ENCODE measurements at regions not wholly inside any gene's neighbourhood (a gene's known extent, or its start where the extent isn't known, plus 50 kb on each side); places are given as distances from the start of the nearest gene placed in this dataset.

GRCh38 chr17:13704333-13704732 is 102.6 kb upstream of the HS3ST3A1 start:
- Mint-ChIP-seq H3K4me1 (ENCODE audit: insufficient read depth, unreplicated experiment) (peaks cover 11% of the 10 kb centered on the region), H3K9me3 (ENCODE audit: unreplicated experiment) (no peaks in the 10 kb centered on the region), H3K27ac (ENCODE audit: low read depth, unreplicated experiment) (no peak overlapping the region), H3K4me3 (ENCODE audit: unreplicated experiment) (no peak overlapping the region), H3K36me3 (ENCODE audit: insufficient read depth, unreplicated experiment) (no peaks in the 10 kb centered on the region), H3K27me3 (ENCODE audit: insufficient read depth, unreplicated experiment) (no peaks in the 10 kb centered on the region)
- BruUV-seq (replicated peaks) = no TSS peak
- intact Hi-C loops (cut with micrococcal nuclease) = no loop called here
- peak; percentile 35 for DNase-seq (ENCODE audit: unreplicated experiment)
- no peak for TF ChIP-seq CTCF (IDR thresholded peaks at IDR 0.05; ENCODE audit: unreplicated experiment)
- ChIA-PET POLR2A (interaction anchor here (1.0 to 1.2 kb wide), 2 partner anchors 18 to 21 kb away, joined by 3 to 4 read pairs; no protein-coding TSS in a partner anchor), CTCF (interaction anchor here (0.9 kb wide), 1 partner anchor 22 kb away, joined by 3 read pairs; no protein-coding TSS in a partner anchor)

GRCh38 chr17:13705221-13705620 is 103.5 kb upstream of the HS3ST3A1 start:
- BruUV-seq (replicated peaks) = no TSS peak
- H3K27ac Mint-ChIP-seq (ENCODE audit: low read depth, unreplicated experiment) = no peak overlapping the region
- POLR2A ChIA-PET = interaction anchor here (0.5 to 1.0 kb wide), 2 partner anchors 20 to 303 kb away, joined by 3 to 4 read pairs; no protein-coding TSS in a partner anchor
- H3K4me3 Mint-ChIP-seq (ENCODE audit: unreplicated experiment) = no peak overlapping the region
- H3K27me3 Mint-ChIP-seq (ENCODE audit: insufficient read depth, unreplicated experiment) = no peaks in the 10 kb centered on the region
- CTCF ChIA-PET = no interaction called here
- DNase-seq (ENCODE audit: unreplicated experiment) = no peak
- intact Hi-C loops (cut with micrococcal nuclease) = no loop called here
- peaks cover 11% of the 10 kb centered on the region for H3K4me1 Mint-ChIP-seq (ENCODE audit: insufficient read depth, unreplicated experiment)
- no peaks in the 10 kb centered on the region for H3K9me3 Mint-ChIP-seq (ENCODE audit: unreplicated experiment)
- no peaks in the 10 kb centered on the region for H3K36me3 Mint-ChIP-seq (ENCODE audit: insufficient read depth, unreplicated experiment)
- no peak for TF ChIP-seq CTCF (IDR thresholded peaks at IDR 0.05; ENCODE audit: unreplicated experiment)

GRCh38 chr17:13721705-13722104 is 120.0 kb upstream of the HS3ST3A1 start:
- Mint-ChIP-seq H3K4me3 (ENCODE audit: unreplicated experiment) (no peak overlapping the region), H3K36me3 (ENCODE audit: insufficient read depth, unreplicated experiment) (no peaks in the 10 kb centered on the region), H3K27me3 (ENCODE audit: insufficient read depth, unreplicated experiment) (no peaks in the 10 kb centered on the region), H3K27ac (ENCODE audit: low read depth, unreplicated experiment) (no peak overlapping the region), H3K4me1 (ENCODE audit: insufficient read depth, unreplicated experiment) (peaks cover 15% of the 10 kb centered on the region), H3K9me3 (ENCODE audit: unreplicated experiment) (no peaks in the 10 kb centered on the region)
- intact Hi-C loops (cut with micrococcal nuclease) = no loop called here
- no peak for TF ChIP-seq CTCF (IDR thresholded peaks at IDR 0.05; ENCODE audit: unreplicated experiment)
- ChIA-PET CTCF (no interaction called here), POLR2A (interaction anchor here (1.1 kb wide), 1 partner anchor 17 kb away, joined by 3 read pairs; no protein-coding TSS in a partner anchor)
- no peak for DNase-seq (ENCODE audit: unreplicated experiment)
- no TSS peak for BruUV-seq (replicated peaks)

GRCh38 chr17:13725288-13725990 is 123.7 kb upstream of the HS3ST3A1 start:
- no peaks in the 10 kb centered on the region for H3K36me3 Mint-ChIP-seq (ENCODE audit: insufficient read depth, unreplicated experiment)
- intact Hi-C loops (cut with micrococcal nuclease) = loop anchor here (5.0 kb wide), 1 partner anchor 577 kb away; the partner anchor contains the start of gene HS3ST3B1
- no peak for TF ChIP-seq CTCF (IDR thresholded peaks at IDR 0.05; ENCODE audit: unreplicated experiment)
- POLR2A ChIA-PET = interaction anchor here (0.7 to 1.2 kb wide), 5 partner anchors 9 to 208 kb away, joined by 3 to 4 read pairs (median 3); no protein-coding TSS in a partner anchor
- DNase-seq (ENCODE audit: unreplicated experiment) = peak; percentile 49
- H3K4me1 Mint-ChIP-seq (ENCODE audit: insufficient read depth, unreplicated experiment) = peaks cover 33% of the 10 kb centered on the region
- CTCF ChIA-PET = interaction anchor here (0.7 to 1.3 kb wide), 3 partner anchors 21 to 209 kb away, joined by 3 read pairs; no protein-coding TSS in a partner anchor
- H3K27ac Mint-ChIP-seq (ENCODE audit: low read depth, unreplicated experiment) = peak overlapping the region; percentile 70
- H3K4me3 Mint-ChIP-seq (ENCODE audit: unreplicated experiment) = no peak overlapping the region
- no peaks in the 10 kb centered on the region for H3K27me3 Mint-ChIP-seq (ENCODE audit: insufficient read depth, unreplicated experiment)
- no peaks in the 10 kb centered on the region for H3K9me3 Mint-ChIP-seq (ENCODE audit: unreplicated experiment)
- BruUV-seq (replicated peaks) = no TSS peak

All from MCF 10A (cell line).